ENCODE measurements at regions not wholly inside any gene's neighbourhood (a gene's known extent, or its start where the extent isn't known, plus 50 kb on each side); places are given as distances from the start of the nearest gene placed in this dataset.
A peak's percentile ranks its signal among the peaks of the same experiment; 100 is the strongest.

DNA sequence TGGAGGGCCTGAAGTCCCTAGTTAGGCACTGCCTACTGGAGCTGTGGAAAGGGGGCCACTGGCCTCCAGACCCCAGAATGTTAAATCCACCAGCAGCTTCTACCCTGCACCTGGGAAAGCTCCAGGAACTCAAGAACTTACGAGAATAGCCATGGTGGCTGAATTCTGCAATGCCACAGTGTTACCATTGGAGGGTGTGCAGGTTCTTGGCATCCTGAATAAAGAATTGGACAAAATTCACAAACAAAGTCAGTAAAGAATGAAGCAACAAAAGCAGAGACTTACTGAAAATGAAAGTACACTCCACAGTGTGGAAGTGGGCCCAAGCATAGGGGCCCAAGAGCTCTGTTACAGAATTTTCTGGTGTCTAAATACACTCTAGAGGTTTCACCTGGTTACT, 107.0 kb downstream of the PRDM9 start:
- no peak overlapping the region for H3K4me3 ChIP-seq (ENCODE audit: control insufficient read depth, low read depth, low read length)
- peak; percentile 37 for DNase-seq (ENCODE audit: low read depth)
- TF ChIP-seq, protein P1, sequence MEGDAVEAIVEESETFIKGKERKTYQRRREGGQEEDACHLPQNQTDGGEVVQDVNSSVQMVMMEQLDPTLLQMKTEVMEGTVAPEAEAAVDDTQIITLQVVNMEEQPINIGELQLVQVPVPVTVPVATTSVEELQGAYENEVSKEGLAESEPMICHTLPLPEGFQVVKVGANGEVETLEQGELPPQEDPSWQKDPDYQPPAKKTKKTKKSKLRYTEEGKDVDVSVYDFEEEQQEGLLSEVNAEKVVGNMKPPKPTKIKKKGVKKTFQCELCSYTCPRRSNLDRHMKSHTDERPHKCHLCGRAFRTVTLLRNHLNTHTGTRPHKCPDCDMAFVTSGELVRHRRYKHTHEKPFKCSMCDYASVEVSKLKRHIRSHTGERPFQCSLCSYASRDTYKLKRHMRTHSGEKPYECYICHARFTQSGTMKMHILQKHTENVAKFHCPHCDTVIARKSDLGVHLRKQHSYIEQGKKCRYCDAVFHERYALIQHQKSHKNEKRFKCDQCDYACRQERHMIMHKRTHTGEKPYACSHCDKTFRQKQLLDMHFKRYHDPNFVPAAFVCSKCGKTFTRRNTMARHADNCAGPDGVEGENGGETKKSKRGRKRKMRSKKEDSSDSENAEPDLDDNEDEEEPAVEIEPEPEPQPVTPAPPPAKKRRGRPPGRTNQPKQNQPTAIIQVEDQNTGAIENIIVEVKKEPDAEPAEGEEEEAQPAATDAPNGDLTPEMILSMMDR (conservative IDR thresholded peaks at IDR 0.05; ENCODE audit: control insufficient read depth, insufficient read depth, low read depth, low read length) = peak; percentile 25

DNA sequence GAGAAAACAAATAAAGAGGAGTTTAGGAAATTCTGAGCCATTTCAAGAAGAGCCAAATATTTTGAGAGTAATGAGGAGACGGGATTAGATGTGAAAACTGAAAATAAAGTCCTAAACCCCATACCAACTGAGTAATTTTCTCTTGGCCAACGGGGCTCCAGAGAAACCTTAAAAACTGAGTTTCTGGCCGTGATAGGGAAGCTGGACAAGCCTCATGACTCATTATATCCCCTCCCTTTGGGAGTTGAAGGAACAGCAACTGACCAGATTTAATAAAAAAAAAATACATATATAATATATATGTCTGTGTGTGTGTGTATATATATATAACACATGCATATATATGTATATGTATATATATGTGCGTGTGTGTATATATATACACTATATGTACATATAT, 119.6 kb downstream of the PRDM9 start:
- no peak overlapping the region for H3K4me3 ChIP-seq (ENCODE audit: control insufficient read depth, low read depth, low read length)
- TF ChIP-seq, protein P1 (conservative IDR thresholded peaks at IDR 0.05; ENCODE audit: control insufficient read depth, insufficient read depth, low read depth, low read length) = no peak
- peak; percentile 57 for DNase-seq (ENCODE audit: low read depth)

DNA sequence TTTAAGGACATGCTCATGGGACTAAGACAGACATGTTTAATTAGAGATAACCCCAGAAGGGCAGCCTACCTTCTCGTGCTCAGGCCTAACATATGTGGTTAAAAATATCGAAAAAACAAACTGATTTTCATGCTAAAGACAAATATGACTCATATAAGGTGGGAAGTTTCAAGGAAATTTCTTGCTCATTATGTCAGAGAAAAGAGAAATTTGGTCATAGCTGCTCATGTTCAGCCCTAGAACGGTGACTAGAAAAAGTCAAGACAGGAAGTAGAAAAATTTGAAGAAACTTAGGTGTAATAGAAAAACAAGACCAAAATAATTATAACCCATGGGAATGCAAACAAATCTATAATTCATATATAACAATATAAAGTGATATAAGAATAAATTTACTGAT, 120.6 kb downstream of the PRDM9 start:
- no peak overlapping the region for H3K4me3 ChIP-seq (ENCODE audit: control insufficient read depth, low read depth, low read length)
- TF ChIP-seq, protein P1 (conservative IDR thresholded peaks at IDR 0.05; ENCODE audit: control insufficient read depth, insufficient read depth, low read depth, low read length) = no peak
- DNase-seq (ENCODE audit: low read depth) = peak; percentile 41

DNA sequence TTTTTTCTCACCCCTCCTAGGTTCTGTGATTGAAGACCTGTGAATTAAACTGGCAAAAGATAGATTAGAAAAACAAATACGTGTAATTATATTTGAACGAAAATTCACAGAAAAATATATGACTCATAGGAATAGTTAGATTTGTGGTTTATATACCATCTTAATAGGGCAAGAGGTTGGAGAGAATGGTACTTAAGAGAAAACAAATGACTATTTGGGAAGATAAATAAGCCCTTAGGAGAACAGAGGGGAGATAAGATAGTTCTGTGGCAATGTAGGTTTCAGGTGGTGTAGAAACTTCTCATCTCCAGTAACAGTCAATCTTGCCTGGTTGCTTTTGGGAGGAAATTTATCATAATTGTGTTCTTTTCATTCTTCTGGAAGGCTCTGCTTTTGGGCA, 122.0 kb downstream of the PRDM9 start:
- TF ChIP-seq, protein P1 (conservative IDR thresholded peaks at IDR 0.05; ENCODE audit: control insufficient read depth, insufficient read depth, low read depth, low read length) = no peak
- no peak overlapping the region for H3K4me3 ChIP-seq (ENCODE audit: control insufficient read depth, low read depth, low read length)
- DNase-seq (ENCODE audit: low read depth) = peak; percentile 8

DNA sequence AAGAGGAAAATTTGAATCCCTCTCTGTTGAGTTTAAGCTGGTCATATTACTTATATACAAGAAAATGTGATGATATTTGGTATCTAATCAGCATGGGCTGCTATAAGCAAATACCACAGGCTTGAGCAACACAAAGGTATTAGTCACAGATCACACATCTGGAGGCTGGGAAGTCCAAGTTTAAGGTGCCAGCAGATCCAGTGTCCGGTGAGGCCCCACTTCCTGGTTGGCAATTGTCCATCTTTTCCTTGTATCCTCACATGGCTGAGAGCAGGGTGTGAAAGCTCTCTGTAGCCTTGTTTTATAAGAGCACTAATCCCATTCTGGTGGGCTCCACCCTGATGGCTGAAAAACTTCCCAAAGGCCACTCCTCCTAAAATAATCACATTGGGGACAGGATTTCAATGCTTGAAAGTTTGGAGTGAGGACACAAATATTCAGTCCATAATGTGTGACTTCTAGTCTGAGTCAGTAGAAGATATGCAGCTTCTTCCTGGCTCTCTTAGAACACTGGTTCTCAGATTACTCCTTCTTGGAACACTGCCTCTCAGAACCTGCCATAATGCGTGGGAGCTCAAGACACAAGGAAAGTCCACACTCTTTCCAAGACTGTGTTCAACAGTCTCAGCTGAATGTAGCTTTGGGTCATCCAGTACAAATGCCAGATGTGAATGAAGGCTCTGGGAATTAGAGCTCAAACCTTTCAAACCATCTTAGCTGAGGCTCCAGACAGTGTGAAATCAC, 124.1 kb downstream of the PRDM9 start:
- DNase-seq (ENCODE audit: low read depth) = peak; percentile 98
- TF ChIP-seq, protein P1 (conservative IDR thresholded peaks at IDR 0.05; ENCODE audit: control insufficient read depth, insufficient read depth, low read depth, low read length) = no peak
- no peak overlapping the region for H3K4me3 ChIP-seq (ENCODE audit: control insufficient read depth, low read depth, low read length)

DNA sequence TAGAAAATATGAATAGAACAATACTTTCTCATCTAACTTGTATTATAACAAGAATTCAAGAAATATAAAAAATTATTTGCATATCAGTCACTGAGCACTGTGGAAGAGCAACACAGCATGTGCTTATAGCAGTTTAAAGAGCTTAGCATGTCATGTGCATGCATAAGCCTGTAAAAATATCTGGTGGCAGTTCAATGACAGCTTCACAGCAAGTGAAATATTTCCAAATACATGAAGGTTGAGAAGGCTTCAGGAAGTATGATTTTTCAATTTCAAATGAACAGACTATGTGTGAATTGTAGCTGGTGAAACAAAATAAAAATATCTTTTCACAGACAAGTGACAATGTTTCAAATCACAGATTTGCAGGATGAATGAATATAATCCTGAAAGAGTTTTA, 128.5 kb downstream of the PRDM9 start:
- no peak overlapping the region for H3K4me3 ChIP-seq (ENCODE audit: control insufficient read depth, low read depth, low read length)
- no peak for DNase-seq (ENCODE audit: low read depth)
- TF ChIP-seq, protein P1 (conservative IDR thresholded peaks at IDR 0.05; ENCODE audit: control insufficient read depth, insufficient read depth, low read depth, low read length) = no peak
